HG02763 (cell line): ENCODE measurements at regions not wholly inside any gene's neighbourhood (a gene's known extent, or its start where the extent isn't known, plus 50 kb on each side); places are given as distances from the start of the nearest gene placed in this dataset.
"Not testable (repeated sequence)": the region's sequence is repeated elsewhere in the genome, so short reads cannot be mapped to it uniquely, and the experiment has no call there.

Experiments used
- ATAC-seq: cut with Tn5 transposase; IDR thresholded peaks from one replicate; pipeline ENCODE4 v1.9.1; 2021; ENCODE audit warnings: mild to moderate bottlenecking, moderate library complexity; ENCODE audit not compliant: unreplicated experiment

DNA sequence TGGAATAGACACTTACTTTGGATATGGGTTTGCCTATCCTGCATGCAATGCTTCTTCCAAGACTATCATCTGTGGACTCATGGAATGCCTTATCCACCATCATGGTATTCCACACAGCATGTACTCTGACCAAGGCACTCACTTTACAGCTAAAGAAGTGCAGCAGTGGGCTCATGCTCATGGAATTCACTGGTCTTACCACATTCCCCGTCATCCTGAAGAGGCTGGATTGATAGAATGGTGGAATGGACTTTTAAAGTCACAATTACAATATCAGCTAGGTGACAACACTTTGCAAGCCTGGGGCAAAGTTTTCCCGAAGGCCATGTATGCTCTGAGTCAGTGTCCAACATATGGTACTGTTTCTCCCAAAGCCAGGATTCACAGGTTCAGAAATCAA, 199.1 kb downstream of the GJA1 start:
- ATAC-seq: not testable (repeated sequence)

DNA sequence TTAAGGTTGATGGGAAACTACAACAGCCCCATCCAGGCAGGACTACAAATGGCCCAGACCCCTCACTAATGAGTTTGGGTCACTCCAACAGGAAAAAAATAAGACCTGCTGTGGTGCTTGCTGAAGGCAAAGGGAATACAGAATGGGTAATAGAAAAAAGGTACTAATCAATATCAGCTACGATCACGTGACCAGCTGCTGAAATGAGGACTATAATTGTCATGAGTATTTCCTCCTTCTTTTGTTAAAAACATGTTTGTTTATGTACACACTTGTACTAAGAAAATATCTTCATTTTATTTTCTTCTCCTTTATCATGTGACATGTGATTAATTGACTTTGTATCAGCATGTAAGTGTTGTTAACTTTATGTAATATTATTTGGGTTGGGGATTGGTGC, 199.9 kb downstream of the GJA1 start:
- ATAC-seq: no peak

DNA sequence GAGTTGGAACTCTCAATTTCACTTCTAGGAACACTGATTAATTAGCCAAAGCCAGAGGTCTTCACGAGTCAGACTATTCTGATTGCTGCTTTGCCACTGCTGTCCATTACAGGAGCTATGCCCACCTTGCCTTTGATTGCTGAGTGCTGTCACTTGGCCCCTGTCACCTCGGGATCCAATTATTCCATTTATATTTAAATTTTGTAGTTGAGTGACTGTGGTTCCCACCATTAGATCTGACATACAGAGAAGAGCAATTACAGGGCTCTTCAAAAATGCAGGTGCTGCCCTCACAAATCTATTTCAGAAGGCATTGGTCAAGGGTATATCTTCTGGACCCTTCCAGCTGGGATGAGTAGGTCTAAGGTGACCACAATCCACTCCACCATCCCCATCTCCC, 200.8 kb downstream of the GJA1 start:
- not testable (repeated sequence) for ATAC-seq

GRCh38 chr6:121639021-121639420, 203.6 kb downstream of the GJA1 start:
- no peak for ATAC-seq

DNA sequence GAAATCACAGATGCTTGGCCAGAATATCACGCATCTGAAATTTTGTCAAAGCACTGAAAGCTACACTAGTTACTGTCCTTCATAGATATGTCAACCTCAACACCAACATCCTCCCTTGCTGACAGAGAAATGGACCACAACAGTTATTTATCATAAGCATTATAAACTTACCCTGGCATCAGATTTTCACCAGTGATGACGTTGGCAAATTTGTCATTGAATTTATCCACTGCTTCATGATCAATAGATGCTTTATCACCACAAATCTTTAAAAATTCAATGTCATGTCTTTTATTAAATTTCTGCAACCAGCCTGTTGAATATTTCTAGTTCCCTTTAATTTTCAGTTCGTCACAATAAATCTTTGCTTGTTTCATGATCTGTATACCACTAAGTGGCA, 205.7 kb downstream of the GJA1 start:
- ATAC-seq: no peak

DNA sequence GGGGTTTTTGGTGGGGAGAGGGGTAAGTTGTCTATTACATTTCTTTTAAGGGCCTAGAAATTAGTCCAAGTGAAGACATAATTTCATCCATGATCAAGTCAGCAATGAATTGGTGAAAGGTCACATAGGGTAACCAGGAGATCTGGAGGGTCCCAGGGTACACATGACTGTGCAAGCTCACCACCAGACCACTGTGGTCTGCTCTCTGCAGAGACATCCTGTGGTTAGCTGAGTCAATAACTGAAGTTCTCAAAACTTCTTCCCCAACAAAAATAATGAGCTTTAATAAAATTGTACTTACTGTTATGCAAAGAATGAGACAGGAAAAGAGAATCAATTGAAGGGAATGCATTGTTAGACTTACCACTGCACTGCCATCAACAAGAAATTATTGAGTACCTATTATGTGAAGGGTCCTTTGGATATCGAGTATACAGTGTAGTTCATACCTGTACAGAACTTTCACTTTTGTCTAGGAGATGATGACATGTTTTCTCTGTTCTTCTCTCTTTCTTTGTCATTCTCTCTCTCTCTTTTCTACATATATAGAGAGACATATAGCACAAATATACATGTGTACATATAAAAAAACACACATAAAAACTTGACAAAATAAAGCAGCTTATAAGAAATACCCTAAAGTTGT, 209.8 kb downstream of the GJA1 start:
- ATAC-seq: no peak

GRCh38 chr6:121647905-121648304, 212.5 kb downstream of the GJA1 start:
- no peak for ATAC-seq

- no peak for ATAC-seq
Measured at GRCh38 chr6:121649951-121650350, 214.5 kb downstream of the GJA1 start.

GRCh38 chr6:121651420-121651819, 216.0 kb downstream of the GJA1 start:
- ATAC-seq: no peak

DNA sequence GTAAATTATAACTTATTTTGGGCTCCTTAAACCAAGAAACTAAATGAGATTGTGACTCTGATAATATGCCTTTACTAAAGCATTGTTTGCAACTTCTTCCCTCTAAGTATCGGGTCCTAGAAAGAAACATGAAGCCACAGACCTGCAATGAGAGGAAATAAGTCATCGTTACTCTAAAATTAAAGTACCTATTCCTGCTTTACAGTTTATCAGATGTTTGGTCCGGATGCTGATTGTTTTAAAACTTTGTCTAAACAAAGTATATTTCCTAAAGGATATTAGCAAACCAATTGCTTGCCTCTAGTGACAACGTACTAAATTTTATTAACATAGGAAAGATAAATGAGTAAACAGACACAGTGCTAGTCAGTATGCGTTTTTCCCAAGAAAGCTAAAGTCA, 216.8 kb downstream of the GJA1 start:
- ATAC-seq: no peak

DNA sequence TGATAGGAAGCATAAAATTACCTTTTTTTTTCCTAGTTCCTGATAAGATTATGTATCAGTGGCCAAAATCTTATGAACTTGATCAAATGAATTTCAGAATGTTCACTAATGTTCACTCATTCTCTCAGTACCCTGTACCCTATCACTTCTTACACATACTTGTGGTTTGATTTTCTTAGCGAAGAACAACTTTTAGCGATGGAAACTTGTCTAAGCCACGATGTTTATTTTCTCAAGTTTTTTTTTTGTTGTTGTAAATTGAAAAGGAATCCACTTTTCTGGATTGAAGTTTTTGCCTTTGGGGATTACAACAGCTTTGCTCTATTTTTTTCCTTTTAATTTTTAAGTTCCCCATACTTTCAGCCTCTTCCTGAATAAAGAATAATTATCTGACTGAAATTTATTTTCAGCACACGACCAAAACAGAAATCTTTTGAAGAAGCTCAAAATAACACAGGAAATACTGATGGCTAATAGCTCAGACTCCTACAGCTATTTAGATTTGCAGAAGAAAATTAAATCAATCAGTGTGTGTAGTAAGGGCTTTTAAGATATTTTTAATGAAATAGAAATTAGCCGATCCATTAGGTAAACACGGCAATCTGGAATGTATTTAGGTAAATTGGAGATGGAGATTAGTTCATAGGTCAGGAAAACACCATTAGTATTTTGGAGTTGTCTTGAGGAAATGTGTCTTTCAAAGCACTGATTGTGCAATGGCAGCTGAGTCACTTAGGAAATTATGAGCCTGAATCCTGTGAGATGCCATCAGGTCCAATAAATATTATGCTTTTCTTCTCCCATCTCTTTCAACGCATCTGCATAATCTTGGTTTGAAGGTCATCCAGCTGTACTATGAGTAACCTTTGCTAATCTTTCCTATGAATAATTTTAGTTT, 217.5 kb downstream of the GJA1 start:
- ATAC-seq: no peak

- ATAC-seq: no peak
Measured at GRCh38 chr6:121653624-121654008, 218.2 kb downstream of the GJA1 start.

- ATAC-seq: no peak
Measured at GRCh38 chr6:121657972-121658371, 222.5 kb downstream of the GJA1 start.

DNA sequence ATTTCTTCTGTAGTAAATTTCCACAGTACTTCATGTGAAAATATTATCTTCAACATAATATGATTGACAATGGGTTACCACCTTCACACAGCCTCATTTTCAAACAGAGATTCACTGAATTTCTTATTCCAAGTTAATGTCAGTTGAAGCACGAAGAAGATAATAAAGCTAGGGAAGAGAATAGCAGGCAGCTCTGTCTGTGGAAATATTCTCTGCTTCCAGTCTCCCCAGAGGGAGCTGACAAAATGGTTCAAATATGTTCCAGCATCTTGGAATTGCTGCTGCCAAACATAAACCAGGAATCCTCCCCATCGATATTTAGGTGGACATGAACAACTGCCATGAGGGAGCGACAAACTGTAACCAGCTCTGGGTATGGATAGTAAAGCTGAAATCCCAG, 224.8 kb downstream of the GJA1 start:
- ATAC-seq: no peak

DNA sequence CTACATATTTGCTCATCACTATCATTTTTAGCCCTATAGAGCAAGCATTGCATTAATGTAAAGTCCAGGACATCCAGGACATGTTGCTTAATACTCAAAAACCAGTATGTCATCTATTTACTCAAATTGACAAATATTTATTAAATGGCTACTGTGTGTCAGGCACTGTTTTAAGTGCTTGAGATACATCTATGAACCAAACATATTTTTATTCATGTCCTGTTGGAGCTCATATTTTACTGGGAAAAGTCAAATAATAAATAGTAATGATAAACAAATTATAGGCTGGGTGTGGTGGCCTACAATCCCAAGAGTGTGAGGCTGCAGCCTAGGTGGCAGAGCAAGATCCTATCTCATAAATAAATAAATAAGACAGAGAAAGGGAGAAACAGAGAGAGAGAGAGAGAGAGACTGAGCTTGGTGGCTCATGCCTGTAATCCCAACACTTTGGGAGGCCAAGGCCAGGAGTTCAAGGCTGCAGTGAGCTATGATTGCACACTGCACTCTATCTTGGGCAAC, 227.9 kb downstream of the GJA1 start:
- ATAC-seq: no peak

- ATAC-seq: no peak
Measured at GRCh38 chr6:121664158-121664557, 228.7 kb downstream of the GJA1 start.

GRCh38 chr6:121666814-121667213, 231.4 kb downstream of the GJA1 start:
- ATAC-seq: no peak

GRCh38 chr6:121668259-121668658, 232.8 kb downstream of the GJA1 start:
- ATAC-seq: no peak

DNA sequence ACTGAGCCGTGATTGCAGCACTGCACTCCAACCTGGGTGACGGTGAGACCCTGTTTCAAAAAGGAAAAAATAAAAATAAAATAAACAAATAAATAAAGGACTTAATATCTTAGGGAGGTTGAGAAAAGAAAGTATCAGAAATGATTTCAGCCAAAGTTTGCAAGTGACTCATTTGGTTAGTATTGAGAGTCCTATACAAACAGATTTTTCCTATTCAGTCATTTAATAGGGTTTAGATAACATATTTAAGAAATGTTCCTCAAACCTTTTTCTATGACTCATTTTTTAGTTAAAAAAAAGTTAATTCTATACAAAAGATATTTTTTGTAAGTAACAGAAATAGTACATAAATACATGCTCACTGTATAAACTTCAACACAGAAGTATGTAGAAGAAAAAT, 235.1 kb downstream of the GJA1 start:
- ATAC-seq: no peak

DNA sequence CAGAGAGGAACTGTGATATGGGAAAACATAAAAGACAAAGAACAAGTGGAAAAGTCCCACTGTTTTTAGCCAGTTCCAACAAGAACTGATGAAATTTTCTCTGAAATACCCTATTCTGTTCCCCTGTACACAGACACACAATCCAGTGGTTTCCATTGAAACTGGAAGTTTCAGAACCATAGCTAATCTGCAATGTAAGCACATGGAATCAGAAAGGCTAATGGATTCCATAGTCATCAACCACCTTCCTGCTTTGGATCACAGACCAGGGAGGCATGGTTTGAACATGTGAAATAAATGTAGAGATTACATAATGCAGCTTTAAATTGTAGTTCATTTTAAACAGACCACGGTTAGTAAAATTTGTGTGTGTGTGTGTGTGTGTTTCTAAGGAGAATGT, 242.1 kb downstream of the GJA1 start:
- no peak for ATAC-seq

GRCh38 chr6:121678245-121678644, 242.8 kb downstream of the GJA1 start:
- no peak for ATAC-seq

DNA sequence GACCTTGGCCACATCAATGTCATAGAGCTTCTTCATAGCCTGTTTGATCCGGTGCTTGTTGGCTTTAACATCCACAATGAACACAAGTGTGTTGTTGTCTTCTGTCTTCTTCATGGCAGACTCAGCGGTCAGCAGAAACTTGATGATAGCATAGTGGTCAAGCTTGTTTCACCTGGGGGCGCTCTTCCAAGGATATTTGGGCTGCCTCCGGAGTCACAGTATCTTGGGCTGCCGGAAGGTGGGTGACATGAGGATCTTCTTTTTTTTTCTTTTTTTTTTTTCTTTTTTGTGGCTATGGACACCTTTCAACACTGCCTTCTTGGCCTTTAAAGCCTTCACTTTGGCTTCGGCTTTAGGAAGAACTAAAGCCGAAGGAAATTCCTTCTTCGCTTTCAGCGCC, 244.6 kb downstream of the GJA1 start:
- no peak for ATAC-seq
